DMS114 treated with DMSO at 0.1 percent for 48 hours (cell line): ENCODE measurements at regions not wholly inside any gene's neighbourhood (a gene's known extent, or its start where the extent isn't known, plus 50 kb on each side); places are given as distances from the start of the nearest gene placed in this dataset.

Source experiments
- DNase-seq: peaks from one replicate; lab custom pipeline; 2025; ENCODE audit not compliant: unreplicated experiment; lab: John Stamatoyannopoulos, UW

DNA sequence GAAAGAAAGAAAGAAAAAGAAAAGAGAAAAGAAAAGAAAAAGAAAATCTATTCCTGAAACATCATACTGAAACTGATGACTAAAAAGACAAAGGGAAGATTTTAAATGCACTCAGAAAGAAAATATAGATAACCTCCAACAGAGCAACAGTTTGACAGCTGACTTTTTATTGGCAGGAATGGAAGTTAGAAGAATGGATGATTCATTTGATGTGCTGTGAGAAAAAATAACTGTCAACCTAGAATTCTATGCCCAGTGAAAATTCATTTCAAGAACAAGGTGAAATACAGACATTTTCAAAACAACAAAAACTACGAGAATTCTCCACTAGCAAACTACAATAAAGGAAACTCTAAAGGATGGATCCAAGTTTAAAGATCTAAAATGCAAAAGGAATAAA, 50.5 kb upstream of the HSPA12A start:
- no peak for DNase-seq

DNA sequence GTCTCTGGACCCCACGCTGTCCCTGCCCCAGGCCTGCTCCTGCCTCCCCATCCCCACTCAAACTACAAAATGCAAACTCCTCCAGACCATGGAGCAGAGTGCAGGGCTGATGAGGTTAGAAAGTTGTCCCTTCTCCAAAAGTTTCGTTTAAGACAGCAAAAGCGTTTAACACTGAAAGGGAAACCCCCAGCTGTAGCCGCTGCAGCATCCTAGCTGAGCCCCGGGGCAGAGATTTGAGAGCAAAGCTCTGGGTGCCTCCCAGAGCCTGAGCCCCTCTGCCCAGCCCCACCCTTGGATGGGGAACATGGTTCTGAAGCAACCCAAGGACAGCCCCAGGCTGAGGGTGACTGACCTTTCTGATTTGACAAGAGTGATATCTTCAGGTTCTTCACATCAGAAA, 52.8 kb upstream of the ENO4 start:
- no peak for DNase-seq

DNA sequence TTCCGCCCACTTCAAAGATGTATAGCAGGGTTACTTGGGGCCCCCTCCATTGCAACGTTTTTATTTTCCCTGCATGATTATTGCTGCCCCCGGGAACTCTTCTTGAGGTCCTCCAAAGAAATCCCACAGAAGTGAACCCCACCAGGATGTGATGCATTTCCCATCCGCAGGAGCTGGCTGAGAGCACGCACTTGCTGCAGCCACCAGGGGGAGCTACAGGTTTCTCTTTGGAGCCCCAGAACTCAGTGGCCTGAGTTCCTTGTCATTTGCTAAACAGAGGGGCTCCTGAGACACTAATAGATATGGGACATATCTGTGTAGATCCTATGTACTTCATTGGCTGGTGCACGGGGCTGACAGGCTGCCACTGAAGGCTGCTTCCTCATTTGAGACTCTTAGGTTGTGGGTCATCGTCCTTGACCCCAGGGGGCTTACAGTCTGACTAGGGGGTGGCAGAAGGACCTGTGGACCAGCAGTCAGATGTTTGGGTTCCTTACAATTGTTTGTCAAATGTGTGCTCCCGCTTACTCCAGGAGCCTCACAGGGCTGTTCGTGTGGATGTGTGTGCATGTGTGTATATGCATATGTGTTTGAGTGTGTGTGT, 52.3 kb upstream of the ENO4 start:
- DNase-seq: peak; percentile 73

DNA sequence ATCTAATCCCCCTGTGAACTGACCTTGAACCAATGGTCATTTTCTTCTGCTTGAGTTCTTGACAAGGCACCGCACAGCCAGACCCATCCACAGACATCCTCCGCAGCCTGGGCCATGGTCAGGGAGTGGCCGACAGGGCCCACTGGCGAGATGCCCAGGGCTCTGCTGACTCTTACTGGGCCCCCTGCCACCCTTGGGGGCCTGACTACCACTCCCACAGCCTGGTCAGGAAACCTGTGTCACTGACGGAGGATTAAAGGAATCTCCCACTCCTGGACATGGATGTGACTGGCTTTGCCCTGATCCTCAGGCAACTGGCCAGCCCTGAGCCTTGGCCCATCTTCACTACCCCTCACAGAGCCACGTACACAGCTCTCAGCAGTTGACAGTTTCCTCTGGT, 50.4 kb upstream of the ENO4 start:
- no peak for DNase-seq
